Choroid plexus epithelial cell (primary cell): ENCODE measurements at regions not wholly inside any gene's neighbourhood (a gene's known extent, or its start where the extent isn't known, plus 50 kb on each side); places are given as distances from the start of the nearest gene placed in this dataset.

Experiments
- DNase-seq: peaks from one replicate; pipeline ENCODE4 v3.0.0-alpha.2; 2010; ENCODE audit warnings: low read depth
- H3K4me3 ChIP-seq: 2 replicates; pipeline ENCODE4 v1.5.1; 2011; ENCODE audit warnings: low read depth, mild to moderate bottlenecking, control low read depth, low read length, moderate library complexity
- CTCF ChIP-seq: conservative IDR thresholded peaks from 2 replicates; pipeline ENCODE4 v1.5.1; 2011; ENCODE audit warnings: low read depth, mild to moderate bottlenecking, control low read depth, inconsistent platforms, low read length, moderate library complexity

GRCh38 chr13:53160211-53160610, 131.6 kb downstream of the OLFM4 start:
- TF ChIP-seq CTCF, result no peak
- H3K4me3 ChIP-seq, result no peak overlapping the region
- DNase-seq, result no peak

DNA sequence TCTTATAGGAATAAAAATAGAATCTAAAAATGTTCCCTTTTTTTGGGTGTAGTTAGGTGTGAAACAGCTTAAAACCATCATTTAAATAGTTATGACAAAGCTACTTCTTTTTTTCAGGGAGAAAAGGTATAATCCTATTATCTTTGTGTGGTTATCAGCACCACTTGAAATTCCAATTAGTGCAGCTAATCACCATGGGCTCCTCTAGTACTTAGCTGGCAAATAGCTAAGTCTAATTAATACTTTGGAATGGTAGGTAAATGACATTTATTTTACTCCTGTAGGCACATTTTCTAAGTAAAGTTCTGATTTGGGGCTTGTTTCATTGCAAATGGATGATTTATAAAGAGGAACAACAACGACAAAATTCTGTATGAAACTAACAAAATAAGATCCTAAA, 132.6 kb downstream of the OLFM4 start:
- DNase-seq, result no peak
- TF ChIP-seq CTCF, result no peak
- no peak overlapping the region for H3K4me3 ChIP-seq

DNA sequence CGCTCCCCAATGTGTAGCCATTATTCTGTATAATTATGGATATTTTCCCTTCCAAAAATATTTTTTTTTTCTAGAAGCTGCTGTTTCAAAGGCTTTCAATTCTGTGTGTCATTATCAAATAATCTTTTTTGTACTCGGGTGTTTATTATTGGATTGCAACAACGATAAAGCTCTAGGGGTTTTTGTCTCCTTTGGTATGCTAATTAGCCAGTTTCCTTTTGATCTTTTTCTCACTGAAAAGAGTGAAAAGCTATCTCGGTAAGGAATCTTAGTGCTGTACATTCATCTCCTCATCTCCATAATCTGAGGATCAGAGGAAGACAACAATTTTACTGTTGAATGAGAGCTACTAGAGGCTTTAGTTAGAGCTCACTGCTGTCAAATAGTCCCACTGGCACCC, 136.6 kb downstream of the OLFM4 start:
- no peak for DNase-seq
- TF ChIP-seq CTCF, result no peak
- no peak overlapping the region for H3K4me3 ChIP-seq

- no peak for TF ChIP-seq CTCF
- DNase-seq, result no peak
- H3K4me3 ChIP-seq, result no peak overlapping the region
Observed at GRCh38 chr13:53167561-53167960, 138.9 kb downstream of the OLFM4 start.

GRCh38 chr13:53170910-53171309, 142.3 kb downstream of the OLFM4 start:
- TF ChIP-seq CTCF, result no peak
- H3K4me3 ChIP-seq, result no peak overlapping the region
- DNase-seq, result no peak

GRCh38 chr13:53174545-53174944, 145.9 kb downstream of the OLFM4 start:
- DNase-seq, result no peak
- no peak for TF ChIP-seq CTCF
- no peak overlapping the region for H3K4me3 ChIP-seq

- DNase-seq, result no peak
- H3K4me3 ChIP-seq, result no peak overlapping the region
- TF ChIP-seq CTCF, result no peak
Observed at GRCh38 chr13:53180684-53181083, 152.1 kb downstream of the OLFM4 start.
